ENCODE measurements at regions not wholly inside any gene's neighbourhood (a gene's known extent, or its start where the extent isn't known, plus 50 kb on each side); places are given as distances from the start of the nearest gene placed in this dataset.

DNA sequence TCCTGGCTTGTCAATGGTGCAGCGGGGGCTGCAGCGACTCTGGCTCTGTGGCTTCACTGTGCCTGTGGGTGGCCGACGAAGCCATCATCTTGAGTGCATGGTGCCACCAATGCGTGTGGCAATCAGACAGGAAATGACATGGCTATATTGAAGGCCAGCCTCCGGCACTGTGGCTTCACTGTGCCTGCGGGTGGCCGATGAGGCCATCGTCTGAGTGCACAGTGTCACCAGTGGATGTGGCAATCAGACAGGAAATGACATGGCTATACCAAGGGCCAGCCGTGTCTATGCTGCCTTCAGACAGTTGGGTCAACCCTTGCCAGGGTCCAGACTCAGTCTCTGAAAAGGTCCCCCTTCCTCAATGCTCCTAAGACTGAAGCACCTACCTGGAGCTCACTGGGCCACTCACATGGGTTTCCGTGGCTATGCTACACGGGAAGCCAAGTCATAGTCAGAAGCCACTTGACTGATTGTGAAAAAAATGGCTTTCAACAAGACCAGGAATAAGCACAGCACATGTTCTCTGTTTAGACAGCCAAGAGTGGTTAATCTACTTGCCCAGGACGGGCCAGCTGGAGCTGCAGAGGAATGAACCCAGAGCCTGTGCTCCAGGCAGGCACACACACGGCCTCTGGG is 67.5 kb upstream of the S1PR3 start:
- H3K4me3 ChIP-seq (ENCODE audit: low read depth, low read length): peak overlapping the region; percentile 49
- peak; percentile 98 for DNase-seq (ENCODE audit: low read depth)
- TF ChIP-seq, protein P1, sequence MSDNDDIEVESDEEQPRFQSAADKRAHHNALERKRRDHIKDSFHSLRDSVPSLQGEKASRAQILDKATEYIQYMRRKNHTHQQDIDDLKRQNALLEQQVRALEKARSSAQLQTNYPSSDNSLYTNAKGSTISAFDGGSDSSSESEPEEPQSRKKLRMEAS (IDR thresholded peaks at IDR 0.05; ENCODE audit: low read depth, low read length): peak; percentile 82
- peak; percentile 89; the same call in 1 of the 2 replicates for TF ChIP-seq MYC (IDR thresholded peaks at IDR 0.05; ENCODE audit: low read depth, low read length)
- no peak for TF ChIP-seq CTCF (IDR thresholded peaks at IDR 0.05; ENCODE audit: low read depth, low read length)
- peak; percentile 35 for TF ChIP-seq POLR2A (IDR thresholded peaks at IDR 0.05; ENCODE audit: extremely low read depth, insufficient read length)

- no peak for TF ChIP-seq POLR2A (IDR thresholded peaks at IDR 0.05; ENCODE audit: extremely low read depth, insufficient read length)
- TF ChIP-seq CTCF (IDR thresholded peaks at IDR 0.05; ENCODE audit: low read depth, low read length): no peak
- no peak for TF ChIP-seq MYC (IDR thresholded peaks at IDR 0.05; ENCODE audit: low read depth, low read length)
- TF ChIP-seq, protein P1 (IDR thresholded peaks at IDR 0.05; ENCODE audit: low read depth, low read length): no peak
- DNase-seq (ENCODE audit: low read depth): peak; percentile 65
- H3K4me3 ChIP-seq (ENCODE audit: low read depth, low read length): no peak overlapping the region
Observed at GRCh38 chr9:88925481-88925880, 65.8 kb upstream of the S1PR3 start.

- TF ChIP-seq POLR2A (IDR thresholded peaks at IDR 0.05; ENCODE audit: extremely low read depth, insufficient read length) (no peak), MYC (IDR thresholded peaks at IDR 0.05; ENCODE audit: low read depth, low read length) (no peak), CTCF (IDR thresholded peaks at IDR 0.05; ENCODE audit: low read depth, low read length) (no peak)
- TF ChIP-seq, protein P1 (IDR thresholded peaks at IDR 0.05; ENCODE audit: low read depth, low read length): no peak
- peak overlapping the region; percentile 1 for H3K4me3 ChIP-seq (ENCODE audit: low read depth, low read length)
- DNase-seq (ENCODE audit: low read depth): peak; percentile 48
Observed at GRCh38 chr9:88926781-88927505, 64.3 kb upstream of the S1PR3 start.

DNA sequence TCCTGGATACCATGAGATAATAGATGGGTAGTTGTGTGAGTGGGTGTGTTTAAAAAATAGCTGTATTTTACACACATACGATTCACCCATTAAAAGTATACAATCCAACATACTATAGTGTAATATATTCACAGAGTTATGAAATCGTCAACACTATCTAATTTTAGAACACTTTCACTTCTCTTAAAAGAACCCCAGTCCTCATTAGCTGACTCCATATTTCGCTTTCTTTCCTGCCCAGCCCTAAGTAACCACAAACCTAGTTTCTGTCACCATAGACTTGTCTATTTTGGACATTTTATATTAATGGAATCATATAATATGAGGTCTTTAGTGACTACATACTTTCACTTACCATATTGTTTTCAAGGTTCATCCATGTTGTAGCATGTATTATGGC is 63.8 kb upstream of the S1PR3 start:
- DNase-seq (ENCODE audit: low read depth): peak; percentile 84
- TF ChIP-seq CTCF (IDR thresholded peaks at IDR 0.05; ENCODE audit: low read depth, low read length): no peak
- TF ChIP-seq, protein P1 (IDR thresholded peaks at IDR 0.05; ENCODE audit: low read depth, low read length): no peak
- TF ChIP-seq POLR2A (IDR thresholded peaks at IDR 0.05; ENCODE audit: extremely low read depth, insufficient read length): no peak
- no peak for TF ChIP-seq MYC (IDR thresholded peaks at IDR 0.05; ENCODE audit: low read depth, low read length)

DNA sequence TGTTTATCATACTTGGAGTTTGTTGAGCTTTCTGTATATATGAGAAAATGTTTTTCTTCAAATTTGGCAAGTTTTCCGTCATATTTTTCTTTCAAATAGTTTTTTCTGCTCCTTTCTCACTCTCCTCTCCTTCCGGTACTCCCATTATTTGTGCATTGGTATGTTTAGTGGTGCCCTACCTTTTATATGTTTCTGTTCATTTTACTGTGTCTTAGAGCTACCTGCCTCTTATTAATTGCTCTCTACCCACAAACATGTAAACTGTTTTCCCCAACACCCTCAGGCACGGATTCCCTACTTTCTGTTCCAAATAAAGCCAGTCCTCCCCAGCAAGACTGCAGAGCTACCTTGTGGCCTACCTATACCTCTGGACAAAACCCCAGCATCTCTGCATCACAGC is 60.6 kb upstream of the S1PR3 start:
- DNase-seq (ENCODE audit: low read depth): no peak
- no peak overlapping the region for H3K4me3 ChIP-seq (ENCODE audit: low read depth, low read length)
- TF ChIP-seq MYC (IDR thresholded peaks at IDR 0.05; ENCODE audit: low read depth, low read length): no peak
- TF ChIP-seq POLR2A (IDR thresholded peaks at IDR 0.05; ENCODE audit: extremely low read depth, insufficient read length): no peak
- TF ChIP-seq, protein P1 (IDR thresholded peaks at IDR 0.05; ENCODE audit: low read depth, low read length): no peak
- no peak for TF ChIP-seq CTCF (IDR thresholded peaks at IDR 0.05; ENCODE audit: low read depth, low read length)

More for the DNA sequence above, 63.8 kb upstream of the S1PR3 start:
- peak overlapping the region; percentile 1 for H3K4me3 ChIP-seq (ENCODE audit: low read depth, low read length)

All from NB4 (cell line).